ENCODE measurements at regions not wholly inside any gene's neighbourhood (a gene's known extent, or its start where the extent isn't known, plus 50 kb on each side); places are given as distances from the start of the nearest gene placed in this dataset.

GRCh38 chr2:215590010-215590745 lies 154.3 kb upstream of the FN1 start:
- TF ChIP-seq LARP7 (IDR thresholded peaks at IDR 0.05) (no peak), CTCF (IDR thresholded peaks at IDR 0.05 in 2 of 3, conservative IDR thresholded peaks at IDR 0.05 in 1 of 3; ENCODE audit: control insufficient read depth in 2 of 3, extremely low read depth in 1 of 3, insufficient read depth in 1 of 3, low read depth in 3 of 3, low read length in 3 of 3) (no peak)
